ENCODE measurements at regions not wholly inside any gene's neighbourhood (a gene's known extent, or its start where the extent isn't known, plus 50 kb on each side); places are given as distances from the start of the nearest gene placed in this dataset.

DNA sequence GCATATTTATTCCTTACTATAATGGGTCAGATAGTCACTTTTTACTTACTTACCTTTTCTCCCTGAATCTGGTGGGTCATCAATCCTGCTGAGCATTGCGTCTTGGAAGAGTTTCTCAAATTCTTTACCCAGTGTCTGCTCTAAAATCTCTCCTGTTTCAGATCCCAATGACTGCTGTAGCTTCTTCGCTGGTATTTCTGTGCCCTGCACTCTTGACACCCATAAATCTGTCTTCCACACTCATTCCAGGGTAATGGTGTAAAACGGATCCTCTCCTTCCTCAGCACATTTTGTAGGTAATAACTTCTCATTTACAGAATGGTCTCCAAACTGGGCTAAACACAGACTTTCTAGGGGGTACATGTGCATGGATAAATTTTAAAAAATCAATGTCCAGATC, 407.4 kb downstream of the DMAC1 start:
- intact Hi-C loops (cut with DNase I, micrococcal nuclease), result no loop called here
- Histone ChIP-seq H3K4me1 (ENCODE audit: low read depth) (no peaks in the 10 kb centered on the region), H3K4me3 (no peak overlapping the region), H3K36me3 (ENCODE audit: low read depth) (no peaks in the 10 kb centered on the region), H3K9me3 (no peaks in the 10 kb centered on the region)
- DNase-seq (no peak), ATAC-seq (no peak)
- TF ChIP-seq, protein P1, sequence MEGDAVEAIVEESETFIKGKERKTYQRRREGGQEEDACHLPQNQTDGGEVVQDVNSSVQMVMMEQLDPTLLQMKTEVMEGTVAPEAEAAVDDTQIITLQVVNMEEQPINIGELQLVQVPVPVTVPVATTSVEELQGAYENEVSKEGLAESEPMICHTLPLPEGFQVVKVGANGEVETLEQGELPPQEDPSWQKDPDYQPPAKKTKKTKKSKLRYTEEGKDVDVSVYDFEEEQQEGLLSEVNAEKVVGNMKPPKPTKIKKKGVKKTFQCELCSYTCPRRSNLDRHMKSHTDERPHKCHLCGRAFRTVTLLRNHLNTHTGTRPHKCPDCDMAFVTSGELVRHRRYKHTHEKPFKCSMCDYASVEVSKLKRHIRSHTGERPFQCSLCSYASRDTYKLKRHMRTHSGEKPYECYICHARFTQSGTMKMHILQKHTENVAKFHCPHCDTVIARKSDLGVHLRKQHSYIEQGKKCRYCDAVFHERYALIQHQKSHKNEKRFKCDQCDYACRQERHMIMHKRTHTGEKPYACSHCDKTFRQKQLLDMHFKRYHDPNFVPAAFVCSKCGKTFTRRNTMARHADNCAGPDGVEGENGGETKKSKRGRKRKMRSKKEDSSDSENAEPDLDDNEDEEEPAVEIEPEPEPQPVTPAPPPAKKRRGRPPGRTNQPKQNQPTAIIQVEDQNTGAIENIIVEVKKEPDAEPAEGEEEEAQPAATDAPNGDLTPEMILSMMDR (IDR thresholded peaks at IDR 0.05), result no peak

GRCh38 chr9:7388755-7389154, 410.8 kb downstream of the DMAC1 start:
- Histone ChIP-seq H3K36me3 (ENCODE audit: low read depth) (no peaks in the 10 kb centered on the region), H3K4me3 (no peak overlapping the region), H3K9me3 (no peaks in the 10 kb centered on the region), H3K4me1 (ENCODE audit: low read depth) (no peaks in the 10 kb centered on the region)
- intact Hi-C loops (cut with DNase I, micrococcal nuclease), result no loop called here
- TF ChIP-seq, protein P1 (IDR thresholded peaks at IDR 0.05), result no peak
- DNase-seq (no peak), ATAC-seq (no peak)

DNA sequence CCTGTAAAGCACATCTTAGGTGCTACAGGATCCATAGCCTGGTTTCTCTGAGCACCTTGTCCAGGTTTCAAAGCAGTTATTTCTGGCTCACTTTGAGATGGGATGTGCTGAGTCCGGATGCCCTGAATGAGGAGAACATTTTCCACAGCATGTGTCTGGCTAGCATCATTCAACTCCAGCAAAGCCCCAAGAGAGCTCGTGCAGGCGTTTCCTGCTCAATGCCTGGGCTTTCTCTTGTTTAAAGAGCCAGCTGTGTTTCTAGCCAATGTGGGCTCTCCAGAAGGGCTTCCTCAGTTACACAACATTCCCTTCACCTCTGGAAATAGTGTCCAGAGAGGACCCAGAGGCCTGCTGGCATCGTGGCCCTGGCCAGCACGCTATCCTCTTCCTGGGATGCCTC, 411.7 kb downstream of the DMAC1 start:
- intact Hi-C loops (cut with DNase I, micrococcal nuclease), result no loop called here
- H3K9me3 ChIP-seq, result no peaks in the 10 kb centered on the region
- DNase-seq (no peak), ATAC-seq (no peak)
- no peaks in the 10 kb centered on the region for H3K36me3 ChIP-seq (ENCODE audit: low read depth)
- H3K4me3 ChIP-seq, result no peak overlapping the region
- TF ChIP-seq, protein P1 (IDR thresholded peaks at IDR 0.05), result no peak
- H3K4me1 ChIP-seq (ENCODE audit: low read depth), result no peaks in the 10 kb centered on the region

DNA sequence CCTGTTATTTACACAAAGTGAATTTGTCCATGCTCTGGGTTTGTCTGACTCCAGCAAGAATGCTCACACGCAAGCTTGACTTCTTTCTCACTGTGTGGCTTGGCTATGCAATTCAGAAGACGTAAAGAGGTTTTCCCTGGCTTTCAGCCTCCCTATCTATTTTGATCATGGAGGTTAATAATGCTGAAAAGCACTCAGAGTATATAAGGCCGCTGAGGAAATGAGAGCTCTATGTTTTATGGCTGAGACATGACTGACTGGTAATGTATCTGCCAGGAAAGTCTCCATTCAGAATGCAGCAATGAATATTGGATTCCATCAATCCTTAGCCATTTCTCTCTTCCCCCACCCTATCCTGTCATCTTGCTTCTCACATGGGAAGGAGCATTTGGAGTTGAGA, 417.3 kb downstream of the DMAC1 start:
- Histone ChIP-seq H3K36me3 (ENCODE audit: low read depth) (no peaks in the 10 kb centered on the region), H3K4me3 (no peak overlapping the region), H3K4me1 (ENCODE audit: low read depth) (no peaks in the 10 kb centered on the region), H3K9me3 (no peaks in the 10 kb centered on the region)
- intact Hi-C loops (cut with DNase I, micrococcal nuclease), result loop anchor here in 1 of 2 donors (5.0 kb wide), 1 partner anchor 90 kb away; no protein-coding TSS in a partner anchor
- DNase-seq (no peak), ATAC-seq (no peak)
- TF ChIP-seq, protein P1 (IDR thresholded peaks at IDR 0.05), result no peak

- ATAC-seq, result no peak
- intact Hi-C loops (cut with DNase I, micrococcal nuclease), result no loop called here
- no peak overlapping the region for H3K4me3 ChIP-seq
These were observed 422.1 kb downstream of the DMAC1 start for GRCh38 chr9:7377489-7377888.

More at GRCh38 chr9:7377489-7377888, 422.1 kb downstream of the DMAC1 start:
- Histone ChIP-seq H3K4me1 (ENCODE audit: low read depth) (no peaks in the 10 kb centered on the region), H3K36me3 (ENCODE audit: low read depth) (no peaks in the 10 kb centered on the region), H3K9me3 (no peaks in the 10 kb centered on the region)
- TF ChIP-seq, protein P1 (IDR thresholded peaks at IDR 0.05), result no peak
- no peak for DNase-seq

Measured in mucosa of descending colon (tissue), 3 donors.